ENCODE measurements at regions not wholly inside any gene's neighbourhood (a gene's known extent, or its start where the extent isn't known, plus 50 kb on each side); places are given as distances from the start of the nearest gene placed in this dataset.

- H2BK15ac ChIP-seq (ENCODE audit: low read depth, poor library complexity, severe bottlenecking) = no peak overlapping the region
- 99% methylated on average over 6 of the region's 6 CpGs for WGBS
- H4K8ac ChIP-seq (ENCODE audit: low read length) = no peak overlapping the region
- no peaks in the 10 kb centered on the region for H3K27me3 ChIP-seq (ENCODE audit: control insufficient read depth in 1 of 2, insufficient read depth in 1 of 2, low read length in 2 of 2)
- no peak overlapping the region for H2BK12ac ChIP-seq (ENCODE audit: low read length in 2 of 2)
- H3K4me3 ChIP-seq (ENCODE audit: insufficient read depth in 1 of 2, low read depth in 1 of 2, low read length in 2 of 2) = no peak overlapping the region
- no peak overlapping the region for H2AFZ ChIP-seq (ENCODE audit: low read depth, low read length)
- no peak overlapping the region for H4K91ac ChIP-seq (ENCODE audit: low read length)
- no peak for DNase-seq
- no peak overlapping the region for H3K14ac ChIP-seq (ENCODE audit: low read length in 2 of 2)
- no peaks in the 10 kb centered on the region for H3K4me1 ChIP-seq (ENCODE audit: control insufficient read depth, insufficient read depth, low read depth, low read length)
- no peak overlapping the region for H3K4ac ChIP-seq (ENCODE audit: low read depth in 1 of 2, low read length in 2 of 2)
- no peaks in the 10 kb centered on the region for H3K36me3 ChIP-seq (ENCODE audit: control insufficient read depth in 1 of 2, insufficient read depth in 2 of 2, low read depth in 1 of 2, low read length in 2 of 2)
- H3K79me1 ChIP-seq (replicated peaks; ENCODE audit: low read length, poor library complexity, severe bottlenecking) = no peaks in the 10 kb centered on the region
- H3K23ac ChIP-seq (ENCODE audit: low read length in 2 of 2) = no peak overlapping the region
- no peak overlapping the region for H3K9ac ChIP-seq (ENCODE audit: low read length)
- no peak overlapping the region for H2BK120ac ChIP-seq (ENCODE audit: low read depth, low read length)
- no peak overlapping the region for H2BK5ac ChIP-seq (ENCODE audit: low read depth, low read length, poor library complexity, severe bottlenecking)
- no peak overlapping the region for H3K27ac ChIP-seq (ENCODE audit: low read length, poor library complexity, severe bottlenecking)
- no peak overlapping the region for H3K4me2 ChIP-seq (ENCODE audit: low read length, poor library complexity, severe bottlenecking)
- no peaks in the 10 kb centered on the region for H3K9me3 ChIP-seq (ENCODE audit: control insufficient read depth, low read length)
- H3K18ac ChIP-seq (ENCODE audit: low read depth in 1 of 2, low read length in 2 of 2) = no peak overlapping the region
- no peak overlapping the region for H2AK5ac ChIP-seq (ENCODE audit: low read length, severe bottlenecking)
Measured at GRCh38 chr13:29654384-29654783, 58.9 kb upstream of the SLC7A1 start.

- Histone ChIP-seq H2AK5ac (ENCODE audit: low read length, severe bottlenecking) (no peak overlapping the region), H3K4ac (ENCODE audit: low read depth in 1 of 2, low read length in 2 of 2) (no peak overlapping the region), H3K27ac (ENCODE audit: low read length, poor library complexity, severe bottlenecking) (no peak overlapping the region), H3K4me2 (ENCODE audit: low read length, poor library complexity, severe bottlenecking) (no peak overlapping the region), H4K8ac (ENCODE audit: low read length) (no peak overlapping the region), H2AFZ (ENCODE audit: low read depth, low read length) (no peak overlapping the region), H3K23ac (ENCODE audit: low read length in 2 of 2) (no peak overlapping the region), H3K36me3 (ENCODE audit: control insufficient read depth in 1 of 2, insufficient read depth in 2 of 2, low read depth in 1 of 2, low read length in 2 of 2) (no peaks in the 10 kb centered on the region), H3K18ac (ENCODE audit: low read depth in 1 of 2, low read length in 2 of 2) (no peak overlapping the region), H3K9ac (ENCODE audit: low read length) (no peak overlapping the region), H2BK15ac (ENCODE audit: low read depth, poor library complexity, severe bottlenecking) (no peak overlapping the region), H2BK12ac (ENCODE audit: low read length in 2 of 2) (no peak overlapping the region), H3K4me3 (ENCODE audit: insufficient read depth in 1 of 2, low read depth in 1 of 2, low read length in 2 of 2) (no peak overlapping the region), H3K79me1 (replicated peaks; ENCODE audit: low read length, poor library complexity, severe bottlenecking) (no peaks in the 10 kb centered on the region), H3K9me3 (ENCODE audit: control insufficient read depth, low read length) (no peaks in the 10 kb centered on the region), H3K27me3 (ENCODE audit: control insufficient read depth in 1 of 2, insufficient read depth in 1 of 2, low read length in 2 of 2) (no peaks in the 10 kb centered on the region), H2BK5ac (ENCODE audit: low read depth, low read length, poor library complexity, severe bottlenecking) (no peak overlapping the region), H3K14ac (ENCODE audit: low read length in 2 of 2) (no peak overlapping the region), H3K4me1 (ENCODE audit: control insufficient read depth, insufficient read depth, low read depth, low read length) (no peaks in the 10 kb centered on the region), H4K91ac (ENCODE audit: low read length) (no peak overlapping the region), H2BK120ac (ENCODE audit: low read depth, low read length) (no peak overlapping the region)
- no peak for DNase-seq
- WGBS = no CpG with 5 or more reads among the region's 2 CpGs
Measured at GRCh38 chr13:29648760-29649159, 53.3 kb upstream of the SLC7A1 start.
